Neural cell (in vitro differentiated cells): ENCODE measurements at regions not wholly inside any gene's neighbourhood (a gene's known extent, or its start where the extent isn't known, plus 50 kb on each side); places are given as distances from the start of the nearest gene placed in this dataset.

Experiments
- H2AFZ ChIP-seq: fragments of 200-600, 300-800 bp; sonication (generic), shearing (Covaris generic); 2 replicates; pipeline ENCODE4 v1.6.0; 2014; ENCODE audit warnings: low read depth, mild to moderate bottlenecking, antibody characterized with exemption, low read length, moderate library complexity
- H3F3A ChIP-seq: fragments of 200-600 bp; shearing (Covaris generic); 2 replicates; pipeline ENCODE4 v1.6.1; 2016; ENCODE audit warnings: mild to moderate bottlenecking, moderate library complexity, mixed read lengths, antibody characterized with exemption, low read length; ENCODE audit not compliant: insufficient read depth, poor library complexity, severe bottlenecking
- H3K27ac ChIP-seq: fragments of 200-600, 300-800 bp; sonication (generic), shearing (Covaris generic); 2 replicates; pipeline ENCODE4 v1.5.1; 2014; ENCODE audit warnings: mild to moderate bottlenecking, low read length, moderate library complexity
- H3K27me3 ChIP-seq: fragments of 300-800, 200-600 bp; sonication (generic), shearing (Covaris generic); 2 replicates; pipeline ENCODE4 v1.6.0; 2014; ENCODE audit warnings: mild to moderate bottlenecking, low read depth, low read length, moderate library complexity; ENCODE audit not compliant: insufficient read depth
- H3K36me3 ChIP-seq: fragments of 300-800, 200-600 bp; sonication (generic), shearing (Covaris generic); 2 replicates; pipeline ENCODE4 v1.5.1; 2014; ENCODE audit warnings: mild to moderate bottlenecking, antibody characterized with exemption, low read length, moderate library complexity; ENCODE audit not compliant: insufficient read depth
- H3K4me2 ChIP-seq: fragments of 300-800, 200-600 bp; sonication (generic), shearing (Covaris generic); 2 replicates; pipeline ENCODE4 v1.6.0; 2014; ENCODE audit warnings: mild to moderate bottlenecking, low read length
- H3K4me3 ChIP-seq: fragments of 300-800, 200-600 bp; sonication (generic), shearing (Covaris generic); 2 replicates; pipeline ENCODE4 v1.5.1; 2014; ENCODE audit warnings: mild to moderate bottlenecking, low read length, moderate library complexity
- H3K79me2 ChIP-seq: fragments of 200-600 bp; shearing (Covaris generic); replicated peaks from 2 replicates; pipeline ENCODE4 v1.6.0; 2014; ENCODE audit warnings: mild to moderate bottlenecking, low read length, moderate library complexity; ENCODE audit not compliant: insufficient read depth
- H3K9ac ChIP-seq: fragments of 300-800, 200-600 bp; sonication (generic), shearing (Covaris generic); 2 replicates; pipeline ENCODE4 v1.6.1; 2016; ENCODE audit warnings: mild to moderate bottlenecking, low read length, mixed read lengths
- H3K9me2 ChIP-seq: fragments of 200-600 bp; shearing (Covaris generic); 2 replicates; pipeline ENCODE4 v1.6.1; 2016; ENCODE audit warnings: mild to moderate bottlenecking, low read length, mixed read lengths; ENCODE audit not compliant: insufficient read depth
- H3K9me3 ChIP-seq: fragments of 200-600, 300-800 bp; sonication (generic), shearing (Covaris generic); 2 replicates; pipeline ENCODE4 v1.6.1; 2016; ENCODE audit warnings: mild to moderate bottlenecking, mixed run types, low read length, moderate library complexity, mixed read lengths
- H4K20me1 ChIP-seq: fragments of 200-600 bp; shearing (Covaris generic); 2 replicates; pipeline ENCODE4 v1.6.1; 2016; ENCODE audit warnings: mild to moderate bottlenecking, mixed run types; ENCODE audit not compliant: insufficient read depth
- CTCF ChIP-seq: fragments of 450-650 bp; IDR thresholded peaks from 2 replicates; pipeline ENCODE4 v1.5.1; 2014; ENCODE audit warnings: antibody characterized with exemption, mild to moderate bottlenecking, moderate library complexity; ENCODE audit not compliant: poor library complexity, severe bottlenecking
- EP300 ChIP-seq: fragments of 450-650 bp; conservative IDR thresholded peaks from 2 replicates; pipeline ENCODE4 v1.6.1; 2014; ENCODE audit warnings: antibody characterized with exemption, mild to moderate bottlenecking, moderate library complexity; ENCODE audit not compliant: poor library complexity, severe bottlenecking
- EZH2 ChIP-seq: fragments of 200-600, 300-800 bp; shearing (Covaris generic), sonication (generic); IDR thresholded peaks from 2 replicates; pipeline ENCODE4 v1.6.1; 2014; ENCODE audit warnings: antibody characterized with exemption, low read length, borderline replicate concordance, mild to moderate bottlenecking; ENCODE audit not compliant: insufficient read depth, poor library complexity, severe bottlenecking
- MXI1 ChIP-seq: fragments of 450-650 bp; conservative IDR thresholded peaks from 2 replicates; pipeline ENCODE4 v1.6.1; 2014; ENCODE audit warnings: antibody characterized with exemption, mild to moderate bottlenecking; ENCODE audit not compliant: poor library complexity, severe bottlenecking
- RAD21 ChIP-seq: fragments of 450-650 bp; conservative IDR thresholded peaks from 2 replicates; pipeline ENCODE4 v1.6.1; 2014; ENCODE audit warnings: antibody characterized with exemption, mild to moderate bottlenecking, moderate library complexity
- REST ChIP-seq: IDR thresholded peaks from 2 replicates; pipeline ENCODE4 v1.6.1; 2012; ENCODE audit warnings: borderline replicate concordance
- TAF1 ChIP-seq: IDR thresholded peaks from 2 replicates; pipeline ENCODE4 v1.6.1; 2012; ENCODE audit warnings: low read depth

- Histone ChIP-seq H3K27me3 (no peaks in the 10 kb centered on the region), H3K9me2 (no peaks in the 10 kb centered on the region), H3K36me3 (no peaks in the 10 kb centered on the region), H3K9me3 (no peaks in the 10 kb centered on the region), H3K9ac (no peak overlapping the region), H3K4me2 (no peak overlapping the region), H3F3A (no peaks in the 10 kb centered on the region), H3K79me2 (no peaks in the 10 kb centered on the region), H2AFZ (no peak overlapping the region), H4K20me1 (no peaks in the 10 kb centered on the region), H3K4me3 (no peak overlapping the region), H3K27ac (no peak overlapping the region)
- no peak for TF ChIP-seq REST
- no peak for TF ChIP-seq RAD21
- no peak for TF ChIP-seq TAF1
- no peak for TF ChIP-seq MXI1
- no peak for TF ChIP-seq CTCF
- no peak for TF ChIP-seq EP300
Observed at GRCh38 chr5:173745557-173745956, 129.1 kb upstream of the BOD1 start.

- no peak overlapping the region for H3K27ac ChIP-seq
- H3K9me3 ChIP-seq, result no peaks in the 10 kb centered on the region
- H3K79me2 ChIP-seq, result no peaks in the 10 kb centered on the region
- H3K4me2 ChIP-seq, result no peak overlapping the region
- TF ChIP-seq RAD21 (no peak), EZH2 (no peak), CTCF (no peak), REST (no peak)
- H4K20me1 ChIP-seq, result no peaks in the 10 kb centered on the region
- no peaks in the 10 kb centered on the region for H3K27me3 ChIP-seq
- H3K9me2 ChIP-seq, result no peaks in the 10 kb centered on the region
- H3K9ac ChIP-seq, result no peak overlapping the region
- H3F3A ChIP-seq, result no peaks in the 10 kb centered on the region
- H3K36me3 ChIP-seq, result no peaks in the 10 kb centered on the region
- no peak overlapping the region for H2AFZ ChIP-seq
- H3K4me3 ChIP-seq, result no peak overlapping the region
Observed at GRCh38 chr5:173746047-173746646, 129.7 kb upstream of the BOD1 start.
